Upper lobe of left lung (tissue), 6 donors: ENCODE measurements at regions not wholly inside any gene's neighbourhood (a gene's known extent, or its start where the extent isn't known, plus 50 kb on each side); places are given as distances from the start of the nearest gene placed in this dataset.
A peak's percentile ranks its signal among the peaks of the same experiment; 100 is the strongest.

Source experiments
- ATAC-seq, 2 donors: fragments of 200-7000 bp; cut with Tn5 transposase; one replicate each; pipeline ENCODE4 v1.9.1; 2022; ENCODE audit warnings: mild to moderate bottlenecking in 2 of 2, moderate library complexity in 2 of 2; ENCODE audit not compliant: low FRiP score in 2 of 2
- DNase-seq, 2 donors: peaks; one replicate each; pipeline ENCODE4 v3.0.0-alpha.2; 2019 to 2020
- H3K27ac ChIP-seq, 4 donors: fragments of 200-600 bp; sonication (generic); one replicate each; pipeline ENCODE4 v1.5.1; 2016 to 2019
- H3K27me3 ChIP-seq, 4 donors: fragments of 200-600 bp; sonication (generic); one replicate each; pipeline ENCODE4 v1.5.1; 2017 to 2019
- H3K36me3 ChIP-seq, 4 donors: fragments of 200-600 bp; sonication (generic); one replicate each; pipeline ENCODE4 v1.5.1; 2016 to 2019
- H3K4me1 ChIP-seq, 4 donors: fragments of 200-600 bp; sonication (generic); one replicate each; pipeline ENCODE4 v1.5.1; 2018 to 2019
- H3K4me3 ChIP-seq, 4 donors: fragments of 200-600 bp; sonication (generic); one replicate each; pipeline ENCODE4 v1.5.1; 2017 to 2019; ENCODE audit warnings: mild to moderate bottlenecking in 2 of 4, moderate library complexity in 1 of 4
- H3K9me3 ChIP-seq, 4 donors: fragments of 200-600 bp; sonication (generic); one replicate each; pipeline ENCODE4 v1.5.1; 2018 to 2019
- EP300 ChIP-seq, 4 donors: sonication (generic); formaldehyde crosslinking; IDR thresholded peaks; one replicate each; pipeline ENCODE4 v1.5.1; 2017; ENCODE audit warnings: antibody characterized with exemption in 4 of 4, control low read depth in 2 of 4
- POLR2A ChIP-seq, 4 donors: fragments of 450-650 bp; IDR thresholded peaks; one replicate each; pipeline ENCODE4 v1.5.1; 2016 to 2017; ENCODE audit warnings: antibody characterized with exemption in 4 of 4, mild to moderate bottlenecking in 2 of 4
- POLR2AphosphoS5 ChIP-seq, 2 donors: sonication (generic); formaldehyde crosslinking; IDR thresholded peaks; one replicate each; pipeline ENCODE4 v1.5.1; 2017; ENCODE audit warnings: antibody characterized with exemption in 2 of 2
- WGBS, 2 donors: methylation state at CpG; one replicate each; pipeline ENCODE4 v1.1.5; 2017 to 2018; 5-methylcytosine and 5-hydroxymethylcytosine counted together
- TF ChIP-seq, protein P1 (sequence below), 6 experiments: fragments of 450-650 bp in 4 of 6; fragments of 200-600 bp in 2 of 6; sonication (generic) in 2 of 6; IDR thresholded peaks; one replicate each; pipeline ENCODE4 v1.5.1; 2016 to 2019; ENCODE audit warnings: antibody characterized with exemption in 6 of 6
- donor health status: DM: no; HTN: no; CAD: no; lungs with moderate emphysema.
- donor health status: DM: no; HTN: yes; CAD: no; lungs with severe emphysema.

DNA sequence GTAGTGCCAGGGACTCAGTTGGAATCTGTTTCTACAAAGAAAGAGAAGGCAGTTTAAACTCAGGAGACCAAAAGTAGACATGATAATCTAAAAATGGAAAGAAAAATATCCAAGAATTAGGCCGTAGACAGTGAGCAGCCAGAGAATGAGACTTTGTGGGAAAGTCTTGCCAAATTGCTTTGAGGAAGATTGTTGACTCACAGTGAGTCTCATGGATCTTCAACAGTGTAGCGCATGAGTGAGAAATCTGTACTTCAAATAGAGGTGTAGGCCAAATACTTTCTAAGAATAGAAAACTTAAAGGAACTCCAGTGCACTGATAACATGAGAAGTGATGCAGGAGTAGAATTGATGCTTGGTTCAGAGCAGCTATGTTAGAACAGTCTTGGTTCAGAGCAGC is 284.5 kb downstream of the HTR1B start:
- no peaks in the 10 kb centered on the region for H3K4me1 ChIP-seq
- TF ChIP-seq EP300 (IDR thresholded peaks at IDR 0.05) (no peak), POLR2AphosphoS5 (IDR thresholded peaks at IDR 0.05) (no peak), POLR2A (IDR thresholded peaks at IDR 0.05) (no peak)
- TF ChIP-seq, protein P1, sequence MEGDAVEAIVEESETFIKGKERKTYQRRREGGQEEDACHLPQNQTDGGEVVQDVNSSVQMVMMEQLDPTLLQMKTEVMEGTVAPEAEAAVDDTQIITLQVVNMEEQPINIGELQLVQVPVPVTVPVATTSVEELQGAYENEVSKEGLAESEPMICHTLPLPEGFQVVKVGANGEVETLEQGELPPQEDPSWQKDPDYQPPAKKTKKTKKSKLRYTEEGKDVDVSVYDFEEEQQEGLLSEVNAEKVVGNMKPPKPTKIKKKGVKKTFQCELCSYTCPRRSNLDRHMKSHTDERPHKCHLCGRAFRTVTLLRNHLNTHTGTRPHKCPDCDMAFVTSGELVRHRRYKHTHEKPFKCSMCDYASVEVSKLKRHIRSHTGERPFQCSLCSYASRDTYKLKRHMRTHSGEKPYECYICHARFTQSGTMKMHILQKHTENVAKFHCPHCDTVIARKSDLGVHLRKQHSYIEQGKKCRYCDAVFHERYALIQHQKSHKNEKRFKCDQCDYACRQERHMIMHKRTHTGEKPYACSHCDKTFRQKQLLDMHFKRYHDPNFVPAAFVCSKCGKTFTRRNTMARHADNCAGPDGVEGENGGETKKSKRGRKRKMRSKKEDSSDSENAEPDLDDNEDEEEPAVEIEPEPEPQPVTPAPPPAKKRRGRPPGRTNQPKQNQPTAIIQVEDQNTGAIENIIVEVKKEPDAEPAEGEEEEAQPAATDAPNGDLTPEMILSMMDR (IDR thresholded peaks at IDR 0.05), result no peak
- no peak overlapping the region for H3K27ac ChIP-seq
- WGBS, 2 donors, result 77 to 80% methylated on average over 2 of the region's 2 CpGs
- peaks cover 0 to 3% (median 0%) of the 10 kb centered on the region in 4 donors for H3K9me3 ChIP-seq
- ATAC-seq (no peak), DNase-seq (no peak)
- no peaks in the 10 kb centered on the region for H3K27me3 ChIP-seq
- H3K36me3 ChIP-seq, result no peaks in the 10 kb centered on the region
- no peak overlapping the region for H3K4me3 ChIP-seq

DNA sequence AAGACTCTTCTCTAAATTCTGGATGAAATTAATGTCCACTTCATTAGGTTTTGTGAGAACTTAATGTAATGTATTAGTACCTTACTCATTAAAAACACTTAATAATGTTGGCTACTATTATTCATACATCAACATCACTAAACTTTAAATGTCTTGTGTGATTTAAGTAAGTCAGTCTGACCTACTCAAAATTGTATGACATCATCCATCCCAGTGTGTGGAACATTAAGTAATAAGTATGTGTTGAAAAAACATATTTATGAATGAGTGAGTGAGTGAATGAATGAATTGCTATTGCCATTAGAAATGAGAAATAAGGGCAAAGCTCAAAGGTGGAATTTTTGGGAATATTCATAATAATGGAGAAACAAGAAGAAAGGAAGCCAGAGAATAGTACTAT is 285.8 kb downstream of the HTR1B start:
- no peak for ATAC-seq
- Histone ChIP-seq H3K4me1 (no peaks in the 10 kb centered on the region), H3K36me3 (no peaks in the 10 kb centered on the region), H3K27me3 (no peaks in the 10 kb centered on the region), H3K27ac (no peak overlapping the region), H3K4me3 (no peak overlapping the region), H3K9me3 (peaks cover 0 to 3% (median 0%) of the 10 kb centered on the region in 4 donors)
- TF ChIP-seq POLR2AphosphoS5 (IDR thresholded peaks at IDR 0.05), result no peak
- no peak for TF ChIP-seq EP300 (IDR thresholded peaks at IDR 0.05)
- TF ChIP-seq, protein P1 (IDR thresholded peaks at IDR 0.05), result no peak
- TF ChIP-seq POLR2A (IDR thresholded peaks at IDR 0.05), result no peak
- no peak for DNase-seq

DNA sequence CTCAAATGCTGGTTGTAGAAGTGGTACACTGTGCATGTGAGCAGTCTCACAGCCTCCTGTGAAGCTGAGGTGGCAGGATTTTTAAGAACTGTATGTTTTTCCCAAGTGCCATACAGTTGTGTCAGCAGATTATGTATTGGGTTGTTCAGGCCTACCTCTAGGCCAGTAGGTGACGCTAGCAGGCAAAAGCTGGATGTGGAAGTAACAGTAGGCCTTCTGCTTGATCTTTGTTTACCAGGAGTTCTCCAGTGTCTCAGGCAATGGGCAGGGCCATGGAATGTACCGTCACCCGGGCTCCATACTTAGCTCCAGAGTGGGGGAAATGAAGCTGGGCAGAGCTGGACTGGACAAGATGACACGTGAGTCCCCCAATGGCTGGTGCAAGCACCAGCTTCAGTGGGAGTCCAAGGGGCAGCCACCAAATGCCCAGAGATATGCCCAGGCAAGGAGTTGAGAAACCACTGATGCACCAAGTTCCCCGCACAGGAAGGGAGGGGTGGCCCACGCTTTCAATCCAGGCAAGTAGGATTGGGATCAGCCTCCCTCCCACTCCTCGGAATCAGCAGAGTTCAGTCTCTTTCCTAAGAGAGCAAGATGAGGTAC is 289.7 kb downstream of the HTR1B start:
- H3K27me3 ChIP-seq, result no peaks in the 10 kb centered on the region
- no peaks in the 10 kb centered on the region for H3K4me1 ChIP-seq
- peaks cover 0 to 3% (median 0%) of the 10 kb centered on the region in 4 donors for H3K9me3 ChIP-seq
- TF ChIP-seq, protein P1 (IDR thresholded peaks at IDR 0.05), result no peak
- TF ChIP-seq POLR2AphosphoS5 (IDR thresholded peaks at IDR 0.05), result no peak
- no peak for TF ChIP-seq POLR2A (IDR thresholded peaks at IDR 0.05)
- no peak for TF ChIP-seq EP300 (IDR thresholded peaks at IDR 0.05)
- 79 to 83% methylated on average over 5 to 6 of the region's 7 CpGs for WGBS, 2 donors
- no peak overlapping the region for H3K27ac ChIP-seq
- DNase-seq (no peak), ATAC-seq (peak in 1 of 2 donors; percentile 26)
- no peaks in the 10 kb centered on the region for H3K36me3 ChIP-seq
- no peak overlapping the region for H3K4me3 ChIP-seq

DNA sequence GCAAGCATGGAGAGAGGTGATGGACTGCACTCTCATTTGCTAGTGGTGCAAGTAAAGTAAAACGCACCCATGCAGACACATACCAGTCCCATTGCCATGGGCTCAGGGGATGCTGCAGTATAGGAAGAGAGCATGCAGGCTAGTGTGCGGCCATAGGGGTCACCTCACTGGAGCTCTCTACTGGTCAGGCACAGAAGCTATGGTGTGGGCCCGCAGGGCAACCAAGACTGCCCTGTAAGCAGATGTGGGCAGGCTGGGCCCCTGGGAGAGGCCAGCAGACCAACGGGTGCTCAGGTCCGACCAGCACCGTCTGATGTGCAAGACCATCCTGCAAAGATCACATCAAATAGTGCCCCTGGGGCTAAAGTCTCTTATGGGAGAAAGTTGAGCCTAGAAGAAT is 290.7 kb downstream of the HTR1B start:
- Histone ChIP-seq H3K27ac (no peak overlapping the region), H3K27me3 (no peaks in the 10 kb centered on the region), H3K4me3 (no peak overlapping the region), H3K4me1 (no peaks in the 10 kb centered on the region), H3K9me3 (peaks cover 0 to 3% (median 0%) of the 10 kb centered on the region in 4 donors), H3K36me3 (no peaks in the 10 kb centered on the region)
- peak in 1 of 2 donors; percentile 30 for ATAC-seq
- TF ChIP-seq EP300 (IDR thresholded peaks at IDR 0.05) (no peak), POLR2A (IDR thresholded peaks at IDR 0.05) (no peak), POLR2AphosphoS5 (IDR thresholded peaks at IDR 0.05) (no peak)
- TF ChIP-seq, protein P1 (IDR thresholded peaks at IDR 0.05), result no peak
- 82 to 93% methylated on average over 2 to 6 of the region's 6 CpGs for WGBS, 2 donors
- DNase-seq, result peak in 1 of 2 donors; percentile 17

DNA sequence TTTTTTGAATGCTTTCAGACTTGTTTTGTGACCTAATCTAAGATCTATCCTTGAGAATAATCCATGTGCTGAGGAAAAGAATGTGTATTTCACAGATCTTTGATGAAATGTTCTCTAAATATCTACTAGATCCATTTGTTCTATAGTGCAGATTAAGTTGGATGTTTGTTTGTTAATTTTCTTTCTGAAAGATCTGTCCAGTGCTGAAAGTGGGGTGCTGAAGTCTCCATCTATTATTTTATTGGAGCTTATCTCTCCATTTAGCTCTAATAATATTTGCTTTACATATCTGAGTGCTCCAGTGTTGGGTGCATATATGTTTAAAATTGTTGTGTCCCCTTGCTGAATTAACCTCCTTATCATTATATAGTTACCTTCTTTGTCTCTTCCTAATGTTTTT is 303.6 kb downstream of the HTR1B start:
- peaks cover 0 to 3% (median 0%) of the 10 kb centered on the region in 4 donors for H3K9me3 ChIP-seq
- ATAC-seq, result no peak
- H3K4me3 ChIP-seq, result no peak overlapping the region
- TF ChIP-seq EP300 (IDR thresholded peaks at IDR 0.05) (no peak), POLR2A (IDR thresholded peaks at IDR 0.05) (no peak), POLR2AphosphoS5 (IDR thresholded peaks at IDR 0.05) (no peak)
- DNase-seq, result no peak
- H3K27me3 ChIP-seq, result no peaks in the 10 kb centered on the region
- H3K4me1 ChIP-seq, result no peaks in the 10 kb centered on the region
- no peaks in the 10 kb centered on the region for H3K36me3 ChIP-seq
- H3K27ac ChIP-seq, result no peak overlapping the region
